ENCODE measurements at regions not wholly inside any gene's neighbourhood (a gene's known extent, or its start where the extent isn't known, plus 50 kb on each side); places are given as distances from the start of the nearest gene placed in this dataset.
A peak's percentile ranks its signal among the peaks of the same experiment; 100 is the strongest.

GRCh38 chr3:18127174-18127858, 297.8 kb downstream of the SATB1 start:
- TF ChIP-seq CTCF (IDR thresholded peaks at IDR 0.05; ENCODE audit: low read depth, low read length, missing control alignments), result no peak
- no peak overlapping the region for H3K27ac ChIP-seq
- H3K36me3 ChIP-seq (replicated peaks), result no peaks in the 10 kb centered on the region
- H3K27me3 ChIP-seq (replicated peaks), result no peaks in the 10 kb centered on the region
- no peak overlapping the region for H3K4me3 ChIP-seq (ENCODE audit: low read depth, low read length)
- in situ Hi-C loops (cut with HindIII; ENCODE audit: low pct_ligation_motif_present, low sequenced_read_pairs), result no loop called here
- no peak for DNase-seq

- in situ Hi-C loops (cut with HindIII; ENCODE audit: low pct_ligation_motif_present, low sequenced_read_pairs), result no loop called here
- no peak for DNase-seq
- no peaks in the 10 kb centered on the region for H3K27me3 ChIP-seq (replicated peaks)
- H3K27ac ChIP-seq, result no peak overlapping the region
- TF ChIP-seq CTCF (IDR thresholded peaks at IDR 0.05; ENCODE audit: low read depth, low read length, missing control alignments), result no peak
- H3K36me3 ChIP-seq (replicated peaks), result no peaks in the 10 kb centered on the region
- H3K4me3 ChIP-seq (ENCODE audit: low read depth, low read length), result no peak overlapping the region
These were observed 298.4 kb downstream of the SATB1 start for GRCh38 chr3:18126772-18127171.

GRCh38 chr3:18124501-18124900, 300.6 kb downstream of the SATB1 start:
- Histone ChIP-seq H3K36me3 (replicated peaks) (no peaks in the 10 kb centered on the region), H3K27me3 (replicated peaks) (no peaks in the 10 kb centered on the region), H3K27ac (no peak overlapping the region), H3K4me3 (ENCODE audit: low read depth, low read length) (no peak overlapping the region)
- in situ Hi-C loops (cut with HindIII; ENCODE audit: low pct_ligation_motif_present, low sequenced_read_pairs), result no loop called here
- TF ChIP-seq CTCF (IDR thresholded peaks at IDR 0.05; ENCODE audit: low read depth, low read length, missing control alignments), result no peak
- peak; percentile 59 for DNase-seq

GRCh38 chr3:18122264-18122663, 302.9 kb downstream of the SATB1 start:
- DNase-seq, result no peak
- no peaks in the 10 kb centered on the region for H3K27me3 ChIP-seq (replicated peaks)
- in situ Hi-C loops (cut with HindIII; ENCODE audit: low pct_ligation_motif_present, low sequenced_read_pairs), result no loop called here
- no peak for TF ChIP-seq CTCF (IDR thresholded peaks at IDR 0.05; ENCODE audit: low read depth, low read length, missing control alignments)
- H3K27ac ChIP-seq, result no peak overlapping the region
- no peaks in the 10 kb centered on the region for H3K36me3 ChIP-seq (replicated peaks)
- no peak overlapping the region for H3K4me3 ChIP-seq (ENCODE audit: low read depth, low read length)

GRCh38 chr3:18121020-18121419, 304.1 kb downstream of the SATB1 start:
- H3K27me3 ChIP-seq (replicated peaks), result no peaks in the 10 kb centered on the region
- no peaks in the 10 kb centered on the region for H3K36me3 ChIP-seq (replicated peaks)
- no peak overlapping the region for H3K27ac ChIP-seq
- TF ChIP-seq CTCF (IDR thresholded peaks at IDR 0.05; ENCODE audit: low read depth, low read length, missing control alignments), result no peak
- H3K4me3 ChIP-seq (ENCODE audit: low read depth, low read length), result no peak overlapping the region
- no peak for DNase-seq
- in situ Hi-C loops (cut with HindIII; ENCODE audit: low pct_ligation_motif_present, low sequenced_read_pairs), result no loop called here

GRCh38 chr3:18119866-18120265, 305.3 kb downstream of the SATB1 start:
- DNase-seq, result no peak
- no peak overlapping the region for H3K4me3 ChIP-seq (ENCODE audit: low read depth, low read length)
- H3K27me3 ChIP-seq (replicated peaks), result no peaks in the 10 kb centered on the region
- TF ChIP-seq CTCF (IDR thresholded peaks at IDR 0.05; ENCODE audit: low read depth, low read length, missing control alignments), result no peak
- in situ Hi-C loops (cut with HindIII; ENCODE audit: low pct_ligation_motif_present, low sequenced_read_pairs), result no loop called here
- H3K36me3 ChIP-seq (replicated peaks), result no peaks in the 10 kb centered on the region
- no peak overlapping the region for H3K27ac ChIP-seq

Data from brain microvascular endothelial cell (primary cell).